GM21786 (cell line): ENCODE measurements at regions not wholly inside any gene's neighbourhood (a gene's known extent, or its start where the extent isn't known, plus 50 kb on each side); places are given as distances from the start of the nearest gene placed in this dataset.

Experiments used
- ATAC-seq: cut with Tn5 transposase; IDR thresholded peaks from one replicate; pipeline ENCODE4 v1.9.1; 2021; ENCODE audit not compliant: unreplicated experiment

- ATAC-seq, result no peak
Measured at GRCh38 chr3:194768586-194768985, 82.9 kb downstream of the FAM43A start.

GRCh38 chr3:194769020-194769643 lies 83.4 kb downstream of the FAM43A start:
- ATAC-seq, result peak; percentile 96

GRCh38 chr3:194772241-194773000 lies 86.7 kb downstream of the FAM43A start:
- ATAC-seq, result no peak

GRCh38 chr3:194773216-194773615 lies 87.5 kb downstream of the FAM43A start:
- no peak for ATAC-seq

- ATAC-seq, result no peak
Measured at GRCh38 chr3:194773771-194774455, 88.2 kb downstream of the FAM43A start.

GRCh38 chr3:194775266-194775665 lies 89.6 kb downstream of the FAM43A start:
- ATAC-seq, result no peak

- ATAC-seq, result no peak
Measured at GRCh38 chr3:194775731-194776130, 90.0 kb downstream of the FAM43A start.

GRCh38 chr3:194777729-194778128 lies 92.0 kb downstream of the FAM43A start:
- no peak for ATAC-seq

- no peak for ATAC-seq
Measured at GRCh38 chr3:194779729-194780224, 94.1 kb downstream of the FAM43A start.

- ATAC-seq, result no peak
Measured at GRCh38 chr3:194780706-194781105, 95.0 kb downstream of the FAM43A start.

GRCh38 chr3:194781617-194782016 lies 95.9 kb downstream of the FAM43A start:
- no peak for ATAC-seq

- ATAC-seq, result no peak
Measured at GRCh38 chr3:194782698-194783404, 97.2 kb downstream of the FAM43A start.

- no peak for ATAC-seq
Measured at GRCh38 chr3:194784361-194784760, 98.7 kb downstream of the FAM43A start.

GRCh38 chr3:194785315-194785714 lies 99.6 kb downstream of the FAM43A start:
- no peak for ATAC-seq

GRCh38 chr3:194787072-194787471 lies 101.4 kb downstream of the FAM43A start:
- no peak for ATAC-seq

GRCh38 chr3:194787650-194788049 lies 102.0 kb downstream of the FAM43A start:
- ATAC-seq, result no peak

- no peak for ATAC-seq
Measured at GRCh38 chr3:194792368-194792767, 106.7 kb downstream of the FAM43A start.

- ATAC-seq, result no peak
Measured at GRCh38 chr3:194797555-194798250, 112.0 kb downstream of the FAM43A start.

GRCh38 chr3:194798486-194798885 lies 112.8 kb downstream of the FAM43A start:
- ATAC-seq, result no peak

- no peak for ATAC-seq
Measured at GRCh38 chr3:194800002-194800401, 114.3 kb downstream of the FAM43A start.
